ENCODE measurements at regions not wholly inside any gene's neighbourhood (a gene's known extent, or its start where the extent isn't known, plus 50 kb on each side); places are given as distances from the start of the nearest gene placed in this dataset.

DNA sequence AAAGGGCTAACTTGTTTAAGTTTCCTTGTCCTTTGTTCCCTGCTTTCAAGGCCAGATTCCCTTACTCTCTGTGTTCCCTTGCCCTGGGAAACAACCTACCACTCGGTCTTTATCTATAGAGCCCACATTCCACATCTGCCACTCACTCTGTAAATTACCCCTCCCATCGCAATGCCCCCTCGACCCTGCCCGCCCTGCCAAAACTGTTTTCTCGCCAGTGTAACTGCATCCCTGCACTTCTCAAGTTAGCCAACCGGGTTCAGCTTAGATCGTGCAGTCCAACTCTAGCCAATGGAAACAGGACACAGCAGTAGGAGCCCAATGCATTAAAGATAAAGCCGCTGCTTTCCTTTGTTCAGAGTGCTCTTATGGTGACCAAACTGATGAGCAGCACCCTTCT is 263.6 kb downstream of the TBL1XR1 start:
- Histone ChIP-seq H3K27me3 (replicated peaks; ENCODE audit: control insufficient read depth, insufficient read depth, low read length) (no peaks in the 10 kb centered on the region), H3K4me3 (replicated peaks; ENCODE audit: low read depth, low read length) (no peak overlapping the region), H3K36me3 (ENCODE audit: control insufficient read depth, insufficient read depth, low read length) (no peaks in the 10 kb centered on the region)
- no peak for DNase-seq (ENCODE audit: extremely low read depth, insufficient read length)
- TF ChIP-seq, protein P1, sequence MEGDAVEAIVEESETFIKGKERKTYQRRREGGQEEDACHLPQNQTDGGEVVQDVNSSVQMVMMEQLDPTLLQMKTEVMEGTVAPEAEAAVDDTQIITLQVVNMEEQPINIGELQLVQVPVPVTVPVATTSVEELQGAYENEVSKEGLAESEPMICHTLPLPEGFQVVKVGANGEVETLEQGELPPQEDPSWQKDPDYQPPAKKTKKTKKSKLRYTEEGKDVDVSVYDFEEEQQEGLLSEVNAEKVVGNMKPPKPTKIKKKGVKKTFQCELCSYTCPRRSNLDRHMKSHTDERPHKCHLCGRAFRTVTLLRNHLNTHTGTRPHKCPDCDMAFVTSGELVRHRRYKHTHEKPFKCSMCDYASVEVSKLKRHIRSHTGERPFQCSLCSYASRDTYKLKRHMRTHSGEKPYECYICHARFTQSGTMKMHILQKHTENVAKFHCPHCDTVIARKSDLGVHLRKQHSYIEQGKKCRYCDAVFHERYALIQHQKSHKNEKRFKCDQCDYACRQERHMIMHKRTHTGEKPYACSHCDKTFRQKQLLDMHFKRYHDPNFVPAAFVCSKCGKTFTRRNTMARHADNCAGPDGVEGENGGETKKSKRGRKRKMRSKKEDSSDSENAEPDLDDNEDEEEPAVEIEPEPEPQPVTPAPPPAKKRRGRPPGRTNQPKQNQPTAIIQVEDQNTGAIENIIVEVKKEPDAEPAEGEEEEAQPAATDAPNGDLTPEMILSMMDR (IDR thresholded peaks at IDR 0.05; ENCODE audit: insufficient read depth, low read length, poor library complexity, severe bottlenecking), result no peak

DNA sequence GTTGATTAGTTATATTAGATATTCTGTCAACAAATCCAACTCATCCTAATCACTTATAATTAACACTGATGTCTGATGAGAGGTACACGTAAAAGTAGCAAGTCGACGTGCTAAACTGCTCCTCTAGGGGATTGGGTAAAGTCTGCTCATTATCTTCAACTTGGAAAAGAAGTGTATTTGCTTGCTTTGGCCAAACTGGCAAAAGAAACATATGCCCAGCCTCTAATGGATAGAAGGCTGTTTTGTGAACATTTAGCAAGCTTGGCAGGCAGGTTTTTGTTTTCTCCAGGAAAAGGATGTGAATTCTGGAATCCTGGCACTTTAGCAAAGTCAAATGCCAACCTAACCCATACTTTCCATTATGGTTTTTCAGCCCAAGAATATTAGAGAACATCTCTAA is 264.8 kb downstream of the TBL1XR1 start:
- Histone ChIP-seq H3K27me3 (replicated peaks; ENCODE audit: control insufficient read depth, insufficient read depth, low read length) (no peaks in the 10 kb centered on the region), H3K4me3 (replicated peaks; ENCODE audit: low read depth, low read length) (no peak overlapping the region), H3K36me3 (ENCODE audit: control insufficient read depth, insufficient read depth, low read length) (no peaks in the 10 kb centered on the region)
- no peak for DNase-seq (ENCODE audit: extremely low read depth, insufficient read length)
- TF ChIP-seq, protein P1 (IDR thresholded peaks at IDR 0.05; ENCODE audit: insufficient read depth, low read length, poor library complexity, severe bottlenecking), result no peak

DNA sequence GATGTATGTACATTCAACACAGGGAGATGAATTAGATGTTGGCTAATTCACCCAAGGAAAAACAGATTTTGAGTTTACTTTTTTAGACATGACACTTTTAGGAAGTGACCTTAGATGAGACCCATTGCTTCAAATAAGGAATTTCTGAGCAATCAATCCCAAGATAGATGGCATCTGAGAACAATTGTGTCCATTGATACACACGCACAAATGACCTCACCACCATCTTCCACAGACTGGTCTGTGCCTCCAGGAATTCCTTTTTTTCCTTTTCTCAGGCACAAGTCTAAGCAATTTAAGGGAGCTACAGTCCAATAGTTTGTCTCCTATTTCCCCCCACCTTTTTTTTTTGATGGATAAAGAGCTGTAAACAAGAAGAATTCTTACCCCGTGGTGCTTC is 265.3 kb downstream of the TBL1XR1 start:
- H3K36me3 ChIP-seq (ENCODE audit: control insufficient read depth, insufficient read depth, low read length), result no peaks in the 10 kb centered on the region
- TF ChIP-seq, protein P1 (IDR thresholded peaks at IDR 0.05; ENCODE audit: insufficient read depth, low read length, poor library complexity, severe bottlenecking), result no peak
- H3K27me3 ChIP-seq (replicated peaks; ENCODE audit: control insufficient read depth, insufficient read depth, low read length), result no peaks in the 10 kb centered on the region
- H3K4me3 ChIP-seq (replicated peaks; ENCODE audit: low read depth, low read length), result no peak overlapping the region
- no peak for DNase-seq (ENCODE audit: extremely low read depth, insufficient read length)

DNA sequence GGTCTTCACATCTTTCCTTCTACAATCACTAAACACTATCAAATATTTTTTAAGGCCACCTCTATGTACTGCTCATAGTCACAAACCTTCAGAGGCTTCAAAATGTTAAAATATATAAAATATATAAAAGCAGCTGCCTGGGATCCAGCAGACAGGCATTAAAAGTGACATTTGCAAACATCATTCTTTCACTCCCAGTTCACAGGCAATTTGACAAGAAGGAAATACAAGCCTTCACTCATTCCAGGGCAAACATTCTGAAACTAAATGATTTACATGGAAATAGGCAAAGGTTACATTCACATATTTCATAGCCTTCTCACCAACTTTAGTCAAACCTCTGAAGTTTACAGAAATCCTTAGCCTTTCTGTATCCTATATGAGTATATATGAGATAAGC is 266.3 kb downstream of the TBL1XR1 start:
- TF ChIP-seq, protein P1 (IDR thresholded peaks at IDR 0.05; ENCODE audit: insufficient read depth, low read length, poor library complexity, severe bottlenecking), result no peak
- Histone ChIP-seq H3K27me3 (replicated peaks; ENCODE audit: control insufficient read depth, insufficient read depth, low read length) (no peaks in the 10 kb centered on the region), H3K36me3 (ENCODE audit: control insufficient read depth, insufficient read depth, low read length) (no peaks in the 10 kb centered on the region), H3K4me3 (replicated peaks; ENCODE audit: low read depth, low read length) (no peak overlapping the region)
- DNase-seq (ENCODE audit: extremely low read depth, insufficient read length), result no peak

DNA sequence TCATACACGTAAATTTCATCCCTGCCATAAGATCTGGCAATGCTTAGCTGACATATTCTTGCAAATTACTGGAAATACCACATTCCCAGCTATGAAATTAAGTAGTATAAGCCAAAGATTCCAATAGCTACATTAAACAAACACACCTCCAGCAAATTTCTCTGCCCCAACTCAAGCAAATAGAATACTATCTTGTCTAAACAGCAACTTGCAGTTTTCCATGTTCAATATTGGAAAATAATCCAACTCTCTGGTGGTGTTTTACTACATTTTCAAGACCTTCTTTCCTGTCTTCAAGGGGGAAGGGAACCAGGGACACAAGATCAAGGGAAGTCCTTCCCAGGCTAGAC is 268.7 kb downstream of the TBL1XR1 start:
- Histone ChIP-seq H3K27me3 (replicated peaks; ENCODE audit: control insufficient read depth, insufficient read depth, low read length) (no peaks in the 10 kb centered on the region), H3K36me3 (ENCODE audit: control insufficient read depth, insufficient read depth, low read length) (no peaks in the 10 kb centered on the region), H3K4me3 (replicated peaks; ENCODE audit: low read depth, low read length) (no peak overlapping the region)
- TF ChIP-seq, protein P1 (IDR thresholded peaks at IDR 0.05; ENCODE audit: insufficient read depth, low read length, poor library complexity, severe bottlenecking), result no peak
- DNase-seq (ENCODE audit: extremely low read depth, insufficient read length), result no peak
